ENCODE measurements at regions not wholly inside any gene's neighbourhood (a gene's known extent, or its start where the extent isn't known, plus 50 kb on each side); places are given as distances from the start of the nearest gene placed in this dataset.

DNA sequence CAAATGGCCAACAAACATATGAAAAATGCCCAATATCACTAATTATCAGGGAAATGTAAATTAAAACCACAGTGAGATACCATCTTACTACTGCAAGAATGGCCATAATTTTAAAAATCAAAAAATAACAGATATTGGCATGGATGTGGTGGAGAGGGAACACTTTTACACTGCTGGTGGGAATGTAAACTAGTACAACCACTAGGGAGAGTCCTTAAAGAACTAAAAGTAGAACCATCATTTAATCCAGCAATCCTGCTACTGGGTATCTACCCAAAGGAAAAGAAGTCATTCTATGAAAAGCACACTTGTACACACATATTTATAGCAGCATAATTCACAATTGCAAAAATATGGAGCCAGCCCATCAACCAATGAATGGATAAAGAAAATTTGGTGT, 459.7 kb downstream of the GXYLT1 start:
- TF ChIP-seq POLR2A (IDR thresholded peaks at IDR 0.05) (no peak), POLR2AphosphoS5 (IDR thresholded peaks at IDR 0.05) (no peak)
- TF ChIP-seq, protein P1, sequence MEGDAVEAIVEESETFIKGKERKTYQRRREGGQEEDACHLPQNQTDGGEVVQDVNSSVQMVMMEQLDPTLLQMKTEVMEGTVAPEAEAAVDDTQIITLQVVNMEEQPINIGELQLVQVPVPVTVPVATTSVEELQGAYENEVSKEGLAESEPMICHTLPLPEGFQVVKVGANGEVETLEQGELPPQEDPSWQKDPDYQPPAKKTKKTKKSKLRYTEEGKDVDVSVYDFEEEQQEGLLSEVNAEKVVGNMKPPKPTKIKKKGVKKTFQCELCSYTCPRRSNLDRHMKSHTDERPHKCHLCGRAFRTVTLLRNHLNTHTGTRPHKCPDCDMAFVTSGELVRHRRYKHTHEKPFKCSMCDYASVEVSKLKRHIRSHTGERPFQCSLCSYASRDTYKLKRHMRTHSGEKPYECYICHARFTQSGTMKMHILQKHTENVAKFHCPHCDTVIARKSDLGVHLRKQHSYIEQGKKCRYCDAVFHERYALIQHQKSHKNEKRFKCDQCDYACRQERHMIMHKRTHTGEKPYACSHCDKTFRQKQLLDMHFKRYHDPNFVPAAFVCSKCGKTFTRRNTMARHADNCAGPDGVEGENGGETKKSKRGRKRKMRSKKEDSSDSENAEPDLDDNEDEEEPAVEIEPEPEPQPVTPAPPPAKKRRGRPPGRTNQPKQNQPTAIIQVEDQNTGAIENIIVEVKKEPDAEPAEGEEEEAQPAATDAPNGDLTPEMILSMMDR (IDR thresholded peaks at IDR 0.05): peak in 3 of 4 experiments; percentile 25 to 55 (median 46)
- no peaks in the 10 kb centered on the region for H3K27me3 ChIP-seq (replicated peaks; ENCODE audit: insufficient read depth)
- H3K4me1 ChIP-seq (replicated peaks): no peaks in the 10 kb centered on the region
- no peaks in the 10 kb centered on the region for H3K36me3 ChIP-seq
- H3K27ac ChIP-seq: no peak overlapping the region
- DNase-seq (ENCODE audit: low spot score): no peak
- intact Hi-C loops (cut with DNase I): loop anchor here (10.0 kb wide), 1 partner anchor 340 kb away; no protein-coding TSS in a partner anchor
- H3K4me3 ChIP-seq: no peak overlapping the region
- H3K9me3 ChIP-seq: no peaks in the 10 kb centered on the region

DNA sequence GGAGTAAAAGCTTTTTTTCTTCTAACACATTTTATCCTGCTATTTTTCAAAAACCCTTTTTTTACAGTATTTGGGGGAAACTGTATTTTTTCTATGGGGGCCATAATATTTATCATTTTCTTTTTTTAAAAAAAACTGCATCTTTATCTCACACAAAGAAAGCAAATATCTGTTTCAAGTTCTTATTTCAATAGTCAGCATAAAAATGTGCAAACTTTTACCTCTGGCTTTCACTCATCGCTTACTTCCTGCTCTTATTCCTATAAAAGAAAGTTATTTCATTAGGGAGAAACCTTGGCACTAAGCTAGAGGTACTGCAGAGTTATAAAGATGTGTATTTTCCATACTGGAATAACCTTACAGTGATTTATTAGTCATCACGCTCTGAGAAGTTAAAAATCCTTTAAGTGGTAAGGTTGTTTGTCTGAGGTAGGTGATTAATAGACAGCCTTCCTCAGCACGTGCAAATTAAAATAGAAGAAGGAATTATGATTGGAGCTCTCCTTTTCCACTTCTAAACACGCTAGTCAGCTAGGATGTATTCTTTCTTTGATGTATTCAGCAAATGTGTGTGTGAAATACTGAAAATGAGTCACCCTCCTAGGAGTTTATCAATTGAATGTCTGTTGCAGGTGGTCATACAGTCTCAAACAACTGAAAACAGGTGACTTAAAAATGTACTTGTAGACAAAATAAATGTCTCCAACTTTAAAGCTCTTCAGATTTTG, 461.0 kb downstream of the GXYLT1 start:
- H3K4me3 ChIP-seq: no peak overlapping the region
- no peak overlapping the region for H3K27ac ChIP-seq
- no peaks in the 10 kb centered on the region for H3K9me3 ChIP-seq
- no peak for DNase-seq (ENCODE audit: low spot score)
- H3K4me1 ChIP-seq (replicated peaks): no peaks in the 10 kb centered on the region
- no peak for TF ChIP-seq POLR2A (IDR thresholded peaks at IDR 0.05)
- TF ChIP-seq, protein P1 (IDR thresholded peaks at IDR 0.05): no peak
- no peak for TF ChIP-seq POLR2AphosphoS5 (IDR thresholded peaks at IDR 0.05)
- H3K36me3 ChIP-seq: no peaks in the 10 kb centered on the region
- H3K27me3 ChIP-seq (replicated peaks; ENCODE audit: insufficient read depth): no peaks in the 10 kb centered on the region
- WGBS: 22% methylated on average over 4 of the region's 4 CpGs
- intact Hi-C loops (cut with DNase I): loop anchor here (10.0 kb wide), 1 partner anchor 341 kb away; no protein-coding TSS in a partner anchor

DNA sequence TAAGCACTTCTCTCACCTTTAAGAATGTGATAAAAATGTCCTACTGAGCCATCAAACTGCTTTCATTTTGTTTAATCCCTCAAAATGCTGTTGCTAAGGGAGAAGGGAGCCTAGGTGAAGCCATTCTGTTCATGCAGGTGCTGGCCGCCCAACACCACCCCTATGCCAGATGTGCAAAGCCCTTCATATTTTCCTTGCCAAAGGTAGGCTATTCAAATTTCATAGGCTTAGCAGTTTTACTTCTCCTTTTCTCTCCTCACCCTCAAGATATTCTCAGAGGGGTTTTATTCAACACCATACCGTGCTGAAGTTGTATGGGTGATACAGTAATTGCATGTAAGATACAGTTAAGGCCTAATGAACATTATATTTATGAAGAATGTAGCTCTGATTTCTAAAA, 461.7 kb downstream of the GXYLT1 start:
- no peak overlapping the region for H3K4me3 ChIP-seq
- H3K27me3 ChIP-seq (replicated peaks; ENCODE audit: insufficient read depth): no peaks in the 10 kb centered on the region
- H3K9me3 ChIP-seq: no peaks in the 10 kb centered on the region
- intact Hi-C loops (cut with DNase I): loop anchor here (10.0 kb wide), 1 partner anchor 342 kb away; no protein-coding TSS in a partner anchor
- no peak for DNase-seq (ENCODE audit: low spot score)
- H3K36me3 ChIP-seq: no peaks in the 10 kb centered on the region
- WGBS: 97% methylated on average over 2 of the region's 2 CpGs
- H3K4me1 ChIP-seq (replicated peaks): no peaks in the 10 kb centered on the region
- TF ChIP-seq, protein P1 (IDR thresholded peaks at IDR 0.05): no peak
- TF ChIP-seq POLR2AphosphoS5 (IDR thresholded peaks at IDR 0.05) (no peak), POLR2A (IDR thresholded peaks at IDR 0.05) (no peak)
- no peak overlapping the region for H3K27ac ChIP-seq

DNA sequence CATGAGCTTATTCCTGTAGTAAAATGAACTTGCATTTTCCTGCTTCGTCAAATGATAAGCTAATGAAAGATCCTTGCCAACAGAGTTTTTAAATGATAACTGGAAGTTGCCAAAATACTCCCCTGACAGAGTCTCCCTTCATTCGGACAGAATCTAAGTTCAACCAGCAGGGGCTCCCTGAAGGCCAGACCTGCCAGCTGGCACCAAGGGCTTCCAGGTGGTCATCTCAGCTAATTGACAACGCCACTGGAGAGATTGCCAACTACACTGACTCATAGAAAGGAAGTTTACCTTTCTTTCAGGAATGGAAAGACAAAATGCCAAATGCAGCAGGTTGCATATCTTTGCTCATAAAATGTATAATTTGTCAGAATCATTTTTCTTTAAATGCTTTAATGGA, 462.8 kb downstream of the GXYLT1 start:
- no peak for TF ChIP-seq POLR2AphosphoS5 (IDR thresholded peaks at IDR 0.05)
- TF ChIP-seq, protein P1 (IDR thresholded peaks at IDR 0.05): no peak
- TF ChIP-seq POLR2A (IDR thresholded peaks at IDR 0.05): no peak
- Histone ChIP-seq H3K4me3 (no peak overlapping the region), H3K9me3 (no peaks in the 10 kb centered on the region), H3K36me3 (no peaks in the 10 kb centered on the region), H3K4me1 (replicated peaks) (no peaks in the 10 kb centered on the region), H3K27me3 (replicated peaks; ENCODE audit: insufficient read depth) (no peaks in the 10 kb centered on the region), H3K27ac (no peak overlapping the region)
- WGBS: 63% methylated on average over 3 of the region's 3 CpGs
- DNase-seq (ENCODE audit: low spot score): no peak
- intact Hi-C loops (cut with DNase I): loop anchor here (10.0 kb wide), 1 partner anchor 343 kb away; no protein-coding TSS in a partner anchor

DNA sequence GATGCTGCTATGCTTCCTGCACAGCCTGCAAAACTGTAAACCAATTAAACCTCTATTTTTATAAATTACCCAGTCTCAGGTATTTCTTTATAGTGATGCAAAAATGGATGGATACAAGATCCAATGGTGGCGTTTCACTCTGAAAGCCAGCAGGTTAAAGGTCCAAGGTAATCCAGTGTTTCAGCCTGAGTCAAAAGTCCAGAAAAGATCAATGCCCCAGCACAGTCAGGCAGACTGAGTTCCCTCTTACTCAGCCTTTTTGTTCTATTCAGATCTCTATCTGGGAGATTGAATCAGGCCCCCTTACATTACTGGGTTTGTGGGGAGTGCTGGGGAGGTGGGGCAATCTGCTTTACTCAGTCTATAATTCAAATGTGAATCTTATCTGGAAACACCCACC, 464.5 kb downstream of the GXYLT1 start:
- Histone ChIP-seq H3K36me3 (no peaks in the 10 kb centered on the region), H3K27me3 (replicated peaks; ENCODE audit: insufficient read depth) (no peaks in the 10 kb centered on the region), H3K4me3 (no peak overlapping the region), H3K4me1 (replicated peaks) (no peaks in the 10 kb centered on the region), H3K27ac (no peak overlapping the region), H3K9me3 (no peaks in the 10 kb centered on the region)
- TF ChIP-seq POLR2AphosphoS5 (IDR thresholded peaks at IDR 0.05) (no peak), POLR2A (IDR thresholded peaks at IDR 0.05) (no peak)
- TF ChIP-seq, protein P1 (IDR thresholded peaks at IDR 0.05): no peak
- intact Hi-C loops (cut with DNase I): loop anchor here (10.0 kb wide), 1 partner anchor 345 kb away; no protein-coding TSS in a partner anchor
- DNase-seq (ENCODE audit: low spot score): no peak
- WGBS: 100% methylated on average over 1 of the region's 1 CpG
